HTR-8/SVneo (cell line): ENCODE measurements at regions not wholly inside any gene's neighbourhood (a gene's known extent, or its start where the extent isn't known, plus 50 kb on each side); places are given as distances from the start of the nearest gene placed in this dataset.
"Not testable (repeated sequence)": the region's sequence is repeated elsewhere in the genome, so short reads cannot be mapped to it uniquely, and the experiment has no call there.

ENCODE experiments used
- DNase-seq: peaks from one replicate; pipeline ENCODE4 v3.0.0; 2011; ENCODE audit warnings: low spot score, mixed read lengths; ENCODE audit not compliant: insufficient read length
- FAIRE-seq: peaks from 2 replicates; lab custom pipeline; 2011; peaks lifted over from hg19 to GRCh38; lab: Jason Lieb, UNC

- DNase-seq, FAIRE-seq: not testable (repeated sequence)
Measured at GRCh38 chr6:76876430-76876829, 586.9 kb downstream of the HTR1B start.

GRCh38 chr6:76867182-76867581 is 596.1 kb downstream of the HTR1B start:
- DNase-seq, result no peak
- FAIRE-seq, result no peak

DNA sequence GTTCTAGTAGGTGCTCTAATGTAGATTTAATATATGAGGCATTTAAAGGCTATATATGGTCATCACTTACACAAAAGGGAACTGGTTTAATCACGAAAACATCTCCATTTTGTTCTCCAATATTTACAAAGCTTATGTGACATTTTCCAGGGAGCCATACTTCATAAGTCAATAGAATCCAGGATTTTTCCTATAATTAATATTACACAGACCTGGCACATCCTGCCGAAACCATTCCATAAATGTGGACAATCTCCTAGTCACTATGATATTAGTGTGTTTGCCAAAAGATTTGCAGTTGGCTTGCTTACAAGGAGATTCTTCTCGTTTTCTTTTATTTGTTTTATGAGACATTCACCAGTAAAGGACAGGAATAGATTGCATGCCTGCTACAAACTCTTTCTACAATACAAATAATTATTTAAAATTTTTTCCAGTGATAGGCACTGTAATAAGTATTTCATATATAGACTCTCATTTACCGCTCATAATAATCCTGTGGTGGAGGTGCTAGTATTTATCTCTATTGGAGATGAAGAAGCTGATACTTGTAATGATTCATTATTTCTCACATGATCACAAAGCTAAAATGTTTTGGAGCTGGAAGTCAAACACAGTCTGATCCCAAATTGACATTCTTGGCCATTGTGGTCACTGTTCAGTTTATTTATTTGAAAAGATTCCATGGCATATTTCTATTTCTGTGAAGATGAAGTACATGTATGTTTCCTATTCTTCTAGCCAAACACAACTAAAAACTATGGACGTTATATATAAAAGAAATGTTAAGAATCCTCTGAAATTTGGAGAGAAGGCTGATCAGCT is 597.0 kb downstream of the HTR1B start:
- FAIRE-seq, result no peak
- DNase-seq, result no peak

- DNase-seq (no peak), FAIRE-seq (no peak)
Measured at GRCh38 chr6:76862936-76863335, 600.4 kb downstream of the HTR1B start.

DNA sequence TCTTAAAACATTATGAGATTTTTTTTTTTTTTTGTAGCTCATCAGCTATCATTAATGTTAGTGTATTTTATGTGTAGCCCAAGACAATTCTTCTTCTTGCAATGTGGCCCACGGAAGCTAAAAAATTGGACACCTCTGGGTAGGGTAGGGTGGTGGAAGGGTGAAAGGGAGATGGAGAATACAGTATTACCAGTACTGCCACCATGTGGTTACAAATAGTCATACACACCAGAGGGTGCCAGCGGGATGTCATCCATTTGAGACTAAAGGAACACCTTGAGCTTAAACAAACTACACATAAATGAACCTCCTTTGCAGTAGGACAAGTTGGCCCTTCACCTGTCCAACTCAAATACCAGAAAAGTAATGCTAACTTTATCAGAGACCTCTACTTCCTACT is 601.9 kb downstream of the HTR1B start:
- no peak for FAIRE-seq
- DNase-seq, result no peak

DNA sequence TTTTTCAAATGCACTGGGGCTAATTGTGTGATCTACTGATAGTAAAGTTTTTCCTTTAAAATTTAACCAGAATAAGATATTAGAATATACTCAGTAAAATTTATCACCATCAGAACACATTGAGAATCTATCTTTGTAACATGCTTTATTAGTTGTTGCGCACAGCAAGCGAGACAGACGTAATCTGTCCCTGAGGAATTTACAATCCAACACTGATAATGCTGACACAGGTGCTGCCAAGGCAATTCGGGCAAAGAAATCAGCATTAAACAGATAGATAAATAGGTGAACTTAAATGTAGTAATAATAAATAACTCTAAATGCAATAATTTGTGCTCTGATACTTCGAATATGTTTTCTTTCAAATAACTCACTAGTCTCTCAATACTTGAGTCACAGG is 607.2 kb downstream of the HTR1B start:
- no peak for DNase-seq
- no peak for FAIRE-seq

GRCh38 chr6:76852776-76853175 is 610.5 kb downstream of the HTR1B start:
- DNase-seq (peak; percentile 1), FAIRE-seq (no peak)

GRCh38 chr6:76849274-76849970 is 613.9 kb downstream of the HTR1B start:
- FAIRE-seq, result not testable (repeated sequence)

DNA sequence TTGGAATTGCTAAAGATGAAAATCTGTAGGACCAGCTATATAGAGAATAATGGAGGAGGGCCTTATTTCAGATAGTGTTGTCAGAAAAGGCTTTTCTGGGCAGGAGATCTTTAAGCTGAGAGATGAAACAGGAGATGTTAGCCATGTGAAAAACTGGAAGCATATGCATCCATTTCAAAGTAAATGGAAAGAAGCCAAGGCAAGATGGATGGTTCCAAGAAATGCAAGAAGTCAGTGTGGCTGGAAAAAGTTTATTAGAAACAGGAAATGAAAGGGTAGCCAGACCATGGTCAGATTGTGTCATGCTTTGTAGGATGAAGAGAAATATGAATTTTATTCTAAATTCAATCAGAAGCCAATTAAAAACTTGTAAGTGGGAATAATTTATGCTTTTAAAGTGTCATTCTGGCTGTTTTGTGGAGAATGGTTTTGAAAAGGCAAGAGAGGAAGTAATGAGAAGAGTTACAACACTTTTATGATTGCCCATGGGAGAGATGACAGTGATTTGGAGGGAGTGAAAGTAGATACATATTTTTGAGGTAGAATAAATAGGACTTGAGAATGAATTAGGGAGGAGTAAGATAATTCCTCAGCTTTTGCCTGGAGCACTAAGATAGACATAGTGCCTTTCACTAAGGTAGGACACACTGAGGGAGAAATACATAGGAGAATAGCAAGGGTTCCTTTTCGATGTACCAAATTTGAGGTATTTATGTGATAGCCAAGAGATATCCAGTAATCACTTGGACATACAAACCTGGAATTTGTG is 620.1 kb downstream of the HTR1B start:
- FAIRE-seq, result no peak

More at GRCh38 chr6:76849274-76849970, 613.9 kb downstream of the HTR1B start:
- not testable (repeated sequence) for DNase-seq

DNA sequence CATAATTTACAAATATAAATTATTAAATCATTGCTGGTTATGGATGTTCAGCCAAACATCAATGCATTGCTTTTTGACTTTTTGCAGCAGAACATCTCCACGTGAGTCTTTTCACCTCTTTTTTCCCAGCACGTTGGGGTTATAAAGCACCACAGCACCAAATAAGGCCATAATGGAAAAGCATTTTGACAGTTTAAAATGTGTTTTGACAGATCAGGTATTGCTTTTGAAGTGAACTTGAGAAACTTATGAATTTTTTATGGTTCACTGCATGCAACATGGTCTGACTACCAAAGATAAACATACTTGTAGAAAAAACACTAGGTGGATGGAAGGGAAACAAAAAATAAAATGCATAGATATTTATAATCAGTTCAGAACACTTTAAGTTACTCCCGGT is 622.4 kb downstream of the HTR1B start:
- DNase-seq (no peak), FAIRE-seq (no peak)

More for the DNA sequence above, 620.1 kb downstream of the HTR1B start:
- no peak for DNase-seq

GRCh38 chr6:76840041-76840745 is 623.1 kb downstream of the HTR1B start:
- no peak for FAIRE-seq
- DNase-seq, result no peak

DNA sequence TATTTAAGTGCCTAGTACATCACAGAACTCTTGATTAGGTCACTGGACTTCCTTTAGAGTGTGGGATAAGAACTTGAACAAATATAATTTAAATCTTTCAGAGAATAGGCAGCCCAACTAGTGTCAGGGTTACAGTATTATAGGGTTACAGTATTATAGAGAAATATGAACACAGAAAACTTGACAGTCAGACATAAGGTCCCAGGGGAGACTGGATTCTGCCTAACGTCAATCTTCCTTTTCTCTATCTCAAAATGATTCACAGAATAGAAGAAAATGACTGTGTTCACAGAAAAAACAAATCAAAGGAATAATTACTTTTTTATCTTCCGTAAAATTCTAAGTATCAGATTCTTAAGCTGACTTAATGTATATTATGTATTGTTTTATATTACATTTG is 623.8 kb downstream of the HTR1B start:
- DNase-seq (no peak), FAIRE-seq (no peak)

DNA sequence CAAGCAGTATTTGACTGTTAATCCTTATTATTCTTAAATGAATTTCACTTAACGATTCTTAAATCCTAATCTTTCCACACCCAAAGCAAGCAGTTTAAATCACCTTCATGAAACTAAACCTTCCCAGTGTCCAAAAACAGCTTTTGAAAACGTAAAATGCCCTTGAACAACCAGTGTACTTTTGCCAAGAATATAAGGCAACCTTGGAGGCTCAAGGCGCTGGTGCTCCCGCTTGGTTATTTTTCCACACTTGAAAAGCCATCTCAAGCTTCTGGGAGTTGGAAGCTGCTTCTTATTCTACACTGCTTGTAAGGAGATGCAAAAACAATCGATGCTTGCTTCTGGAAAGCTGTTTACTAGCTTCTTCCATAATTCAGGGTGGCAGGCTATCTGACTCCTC is 625.7 kb downstream of the HTR1B start:
- no peak for FAIRE-seq
- no peak for DNase-seq

- DNase-seq, result no peak
- FAIRE-seq, result no peak
Measured at GRCh38 chr6:76835695-76836094, 627.6 kb downstream of the HTR1B start.

DNA sequence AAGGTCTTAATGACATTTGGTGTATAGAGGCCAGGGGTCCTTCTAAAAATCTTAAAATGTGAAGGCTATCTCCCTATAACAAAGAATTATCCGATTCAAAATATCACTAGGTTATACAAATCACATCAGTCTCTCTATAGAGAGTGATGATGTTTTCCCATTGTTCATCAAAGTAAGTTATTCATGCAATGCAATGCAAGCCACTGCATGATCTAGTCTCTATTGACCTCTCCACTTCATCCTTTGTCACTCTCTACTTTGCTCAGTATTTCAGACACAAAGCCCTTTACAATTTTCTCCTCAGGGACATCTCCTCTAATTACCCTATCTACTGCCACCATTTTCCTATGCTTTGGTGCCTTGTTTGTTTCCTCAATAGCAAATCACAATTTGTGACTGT is 628.0 kb downstream of the HTR1B start:
- no peak for FAIRE-seq
- no peak for DNase-seq

GRCh38 chr6:76834399-76834798 is 628.9 kb downstream of the HTR1B start:
- no peak for DNase-seq
- FAIRE-seq, result no peak

DNA sequence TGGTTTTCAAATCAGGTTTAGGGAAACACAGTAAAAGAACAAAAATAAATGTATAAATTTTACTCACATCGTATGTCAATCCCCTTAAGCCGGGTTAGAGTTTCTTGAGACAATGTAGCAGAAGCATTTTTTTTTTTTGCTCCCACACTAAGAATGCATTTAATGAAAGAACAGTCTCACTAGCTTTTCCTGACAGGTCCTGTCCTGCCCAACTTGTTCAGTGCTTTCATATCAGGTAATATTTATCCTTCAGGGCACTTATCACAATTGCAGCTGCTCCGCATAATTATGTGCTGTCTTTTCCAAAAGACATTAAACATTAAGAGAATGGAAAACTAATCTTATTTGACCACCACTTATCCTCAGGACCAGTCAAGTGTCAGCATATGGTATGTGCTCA is 632.0 kb downstream of the HTR1B start:
- FAIRE-seq (no peak), DNase-seq (no peak)

DNA sequence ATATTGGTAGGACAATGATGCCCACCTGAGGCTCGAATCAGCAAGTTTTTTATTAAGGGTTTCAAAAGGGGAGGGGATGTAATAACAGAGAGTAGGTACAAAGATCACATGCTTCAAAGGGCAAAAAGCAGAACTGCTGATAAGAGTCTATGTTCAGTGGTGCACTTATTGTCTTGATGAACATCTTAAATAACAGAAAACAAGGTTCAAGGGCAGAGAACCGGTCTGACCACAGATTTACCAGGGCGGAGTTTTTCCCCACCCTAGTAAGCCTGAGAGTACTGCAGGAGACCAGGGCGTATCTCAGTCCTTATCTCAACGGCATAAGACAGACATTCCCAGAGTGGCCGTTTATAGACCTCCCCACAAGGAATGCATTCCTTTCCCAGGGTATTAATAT is 639.7 kb downstream of the HTR1B start:
- not testable (repeated sequence) for DNase-seq, FAIRE-seq

- DNase-seq, result no peak
- no peak for FAIRE-seq
Measured at GRCh38 chr6:76818451-76818850, 644.8 kb downstream of the HTR1B start.

- FAIRE-seq, result no peak
- DNase-seq, result no peak
Measured at GRCh38 chr6:76817429-76817828, 645.9 kb downstream of the HTR1B start.
